Smooth muscle cell (in vitro differentiated cells): ENCODE measurements at regions not wholly inside any gene's neighbourhood (a gene's known extent, or its start where the extent isn't known, plus 50 kb on each side); places are given as distances from the start of the nearest gene placed in this dataset.
A peak's percentile ranks its signal among the peaks of the same experiment; 100 is the strongest.

ENCODE experiments used
- DNase-seq: peaks from one replicate; lab custom pipeline; 2025; ENCODE audit not compliant: unreplicated experiment; lab: John Stamatoyannopoulos, UW
- H2AFZ ChIP-seq: fragments of 200-600 bp; sonication (generic); 2 replicates; pipeline ENCODE4 v1.6.0; 2016; ENCODE audit warnings: antibody characterized with exemption, low read depth, mild to moderate bottlenecking
- H3F3A ChIP-seq: fragments of 200-600 bp; sonication (generic); 2 replicates; pipeline ENCODE4 v1.6.0; 2017; ENCODE audit warnings: antibody characterized with exemption, low read depth
- H3K27ac ChIP-seq: fragments of 200-600 bp; sonication (generic); 2 replicates; pipeline ENCODE4 v1.5.1; 2016; ENCODE audit warnings: low read depth, mild to moderate bottlenecking
- H3K27me3 ChIP-seq: fragments of 200-600 bp; sonication (generic); 2 replicates; pipeline ENCODE4 v1.6.1; 2016; ENCODE audit warnings: low read depth, mild to moderate bottlenecking
- H3K36me3 ChIP-seq: fragments of 200-600 bp; sonication (generic); 2 replicates; pipeline ENCODE4 v1.5.1; 2016; ENCODE audit warnings: low read depth
- H3K4me1 ChIP-seq: fragments of 200-600 bp; sonication (generic); 2 replicates; pipeline ENCODE4 v1.5.1; 2016; ENCODE audit warnings: low read depth
- H3K4me2 ChIP-seq: fragments of 200-600 bp; sonication (generic); 2 replicates; pipeline ENCODE4 v1.6.0; 2016; ENCODE audit warnings: mild to moderate bottlenecking
- H3K4me3 ChIP-seq: fragments of 200-600 bp; sonication (generic); 2 replicates; pipeline ENCODE4 v1.5.1; 2016; ENCODE audit warnings: mild to moderate bottlenecking
- H3K79me2 ChIP-seq: fragments of 200-600 bp; sonication (generic); 2 replicates; pipeline ENCODE4 v1.6.0; 2016; ENCODE audit warnings: low read depth, mild to moderate bottlenecking
- H3K9ac ChIP-seq: fragments of 200-600 bp; sonication (generic); 2 replicates; pipeline ENCODE4 v1.6.0; 2016; ENCODE audit warnings: low read depth
- H3K9me3 ChIP-seq: fragments of 200-600 bp; sonication (generic); replicated peaks from 2 replicates; pipeline ENCODE4 v1.5.1; 2016; ENCODE audit warnings: low read depth
- H4K20me1 ChIP-seq: fragments of 200-600 bp; sonication (generic); 2 replicates; pipeline ENCODE4 v1.6.0; 2016; ENCODE audit warnings: low read depth
- WGBS: methylation state at CpG from one replicate; pipeline ENCODE4 v1.1.7; 2016; ENCODE audit warnings: low lambda C conversion rate; 5-methylcytosine and 5-hydroxymethylcytosine counted together
- TF ChIP-seq, protein P1 (sequence below): fragments of 200-600 bp; sonication (generic); IDR thresholded peaks from 2 replicates; pipeline ENCODE4 v1.5.1; 2017; ENCODE audit warnings: borderline replicate concordance, mild to moderate bottlenecking, antibody characterized with exemption; ENCODE audit not compliant: insufficient read depth, poor library complexity, severe bottlenecking

DNA sequence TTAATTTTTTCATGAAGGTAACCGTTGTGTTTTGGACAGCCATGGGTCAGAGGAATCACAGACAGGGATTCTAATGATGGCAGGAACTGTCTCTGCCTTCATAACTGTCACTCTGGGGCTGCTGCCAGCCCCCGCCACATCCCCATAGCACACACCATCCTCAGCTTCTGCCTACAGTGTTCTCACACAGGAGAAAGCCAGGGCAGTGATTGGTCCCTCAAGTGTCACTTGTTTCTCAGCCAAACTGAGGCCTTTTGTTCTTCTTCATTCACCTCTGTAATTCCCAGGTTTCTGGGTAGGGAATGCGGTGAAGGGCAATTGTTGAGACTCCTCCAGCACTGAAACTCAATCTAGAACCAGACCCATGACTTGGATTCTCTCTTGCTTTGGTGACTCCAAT is 65.4 kb upstream of the C3orf80 start:
- no peaks in the 10 kb centered on the region for H3K9me3 ChIP-seq
- TF ChIP-seq, protein P1, sequence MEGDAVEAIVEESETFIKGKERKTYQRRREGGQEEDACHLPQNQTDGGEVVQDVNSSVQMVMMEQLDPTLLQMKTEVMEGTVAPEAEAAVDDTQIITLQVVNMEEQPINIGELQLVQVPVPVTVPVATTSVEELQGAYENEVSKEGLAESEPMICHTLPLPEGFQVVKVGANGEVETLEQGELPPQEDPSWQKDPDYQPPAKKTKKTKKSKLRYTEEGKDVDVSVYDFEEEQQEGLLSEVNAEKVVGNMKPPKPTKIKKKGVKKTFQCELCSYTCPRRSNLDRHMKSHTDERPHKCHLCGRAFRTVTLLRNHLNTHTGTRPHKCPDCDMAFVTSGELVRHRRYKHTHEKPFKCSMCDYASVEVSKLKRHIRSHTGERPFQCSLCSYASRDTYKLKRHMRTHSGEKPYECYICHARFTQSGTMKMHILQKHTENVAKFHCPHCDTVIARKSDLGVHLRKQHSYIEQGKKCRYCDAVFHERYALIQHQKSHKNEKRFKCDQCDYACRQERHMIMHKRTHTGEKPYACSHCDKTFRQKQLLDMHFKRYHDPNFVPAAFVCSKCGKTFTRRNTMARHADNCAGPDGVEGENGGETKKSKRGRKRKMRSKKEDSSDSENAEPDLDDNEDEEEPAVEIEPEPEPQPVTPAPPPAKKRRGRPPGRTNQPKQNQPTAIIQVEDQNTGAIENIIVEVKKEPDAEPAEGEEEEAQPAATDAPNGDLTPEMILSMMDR = no peak
- peaks cover 19% of the 10 kb centered on the region for H3K4me1 ChIP-seq
- no peak for DNase-seq
- no peak overlapping the region for H3K4me3 ChIP-seq
- no peaks in the 10 kb centered on the region for H3K36me3 ChIP-seq
- H3F3A ChIP-seq = no peaks in the 10 kb centered on the region
- no peaks in the 10 kb centered on the region for H4K20me1 ChIP-seq
- H3K9ac ChIP-seq = no peak overlapping the region
- H3K79me2 ChIP-seq = no peaks in the 10 kb centered on the region
- no peak overlapping the region for H2AFZ ChIP-seq
- 94% methylated on average over 3 of the region's 3 CpGs for WGBS
- H3K4me2 ChIP-seq = no peak overlapping the region
- no peaks in the 10 kb centered on the region for H3K27me3 ChIP-seq
- no peak overlapping the region for H3K27ac ChIP-seq

- H3K27me3 ChIP-seq = no peaks in the 10 kb centered on the region
- H3K4me1 ChIP-seq = peaks cover 23% of the 10 kb centered on the region
- no peaks in the 10 kb centered on the region for H3F3A ChIP-seq
- H2AFZ ChIP-seq = peak overlapping the region; percentile 50
- no peaks in the 10 kb centered on the region for H3K9me3 ChIP-seq
- peak overlapping the region; percentile 63 for H3K9ac ChIP-seq
- no peaks in the 10 kb centered on the region for H3K36me3 ChIP-seq
- H3K4me3 ChIP-seq = no peak overlapping the region
- 80% methylated on average over 6 of the region's 6 CpGs for WGBS
- no peaks in the 10 kb centered on the region for H4K20me1 ChIP-seq
- peak overlapping the region; percentile 82 for H3K27ac ChIP-seq
- H3K79me2 ChIP-seq = no peaks in the 10 kb centered on the region
- H3K4me2 ChIP-seq = peak overlapping the region; percentile 49
- no peak for DNase-seq
- TF ChIP-seq, protein P1 = no peak
Observed at GRCh38 chr3:160161921-160162320, 63.3 kb upstream of the C3orf80 start.

GRCh38 chr3:160162440-160162839 is 62.8 kb upstream of the C3orf80 start:
- no peaks in the 10 kb centered on the region for H3K36me3 ChIP-seq
- H3F3A ChIP-seq = no peaks in the 10 kb centered on the region
- H2AFZ ChIP-seq = peak overlapping the region; percentile 50
- no peak overlapping the region for H3K4me3 ChIP-seq
- no peaks in the 10 kb centered on the region for H3K27me3 ChIP-seq
- no peaks in the 10 kb centered on the region for H3K79me2 ChIP-seq
- no peaks in the 10 kb centered on the region for H4K20me1 ChIP-seq
- peaks cover 23% of the 10 kb centered on the region for H3K4me1 ChIP-seq
- WGBS = 18% methylated on average over 5 of the region's 5 CpGs
- DNase-seq = no peak
- no peaks in the 10 kb centered on the region for H3K9me3 ChIP-seq
- H3K27ac ChIP-seq = peak overlapping the region; percentile 82
- H3K9ac ChIP-seq = peak overlapping the region; percentile 63
- TF ChIP-seq, protein P1 = no peak
- H3K4me2 ChIP-seq = peak overlapping the region; percentile 49

DNA sequence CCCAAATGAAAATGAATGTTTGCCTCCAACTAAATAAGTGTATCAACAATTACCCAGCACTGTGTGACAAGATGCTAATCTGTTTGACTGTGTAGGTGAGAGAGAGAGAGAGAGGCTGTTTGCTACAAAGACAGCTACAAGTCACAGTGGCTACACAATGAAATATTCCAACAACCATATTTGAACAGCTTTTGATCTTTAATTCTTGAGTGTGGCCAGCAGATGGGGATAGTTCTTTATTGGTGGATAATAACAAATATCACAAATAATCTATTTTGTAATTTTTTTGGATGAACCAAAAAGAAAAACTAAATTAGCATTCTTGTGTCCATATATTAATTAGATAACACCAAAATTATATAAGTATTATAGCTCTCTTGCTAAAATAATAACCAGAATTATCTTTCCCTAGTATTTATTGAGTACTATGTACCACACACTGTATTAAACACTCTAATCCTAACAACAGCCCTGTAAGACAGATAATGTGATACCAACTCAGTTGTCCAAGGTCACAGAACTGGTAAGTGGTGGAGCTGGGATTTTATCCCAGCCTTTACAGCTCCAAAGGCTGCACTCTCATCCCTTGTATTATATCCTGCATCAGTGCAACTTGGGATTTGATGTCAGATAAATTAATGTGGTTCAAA is 61.9 kb upstream of the C3orf80 start:
- H3K36me3 ChIP-seq = no peaks in the 10 kb centered on the region
- peak overlapping the region; percentile 51 for H3K9ac ChIP-seq
- no peaks in the 10 kb centered on the region for H3K79me2 ChIP-seq
- H3K4me1 ChIP-seq = peaks cover 23% of the 10 kb centered on the region
- peak overlapping the region; percentile 82 for H3K27ac ChIP-seq
- H3K4me2 ChIP-seq = peak overlapping the region; percentile 49
- TF ChIP-seq, protein P1 = peak; percentile 54
- no peaks in the 10 kb centered on the region for H3K9me3 ChIP-seq
- no peaks in the 10 kb centered on the region for H3K27me3 ChIP-seq
- H2AFZ ChIP-seq = peak overlapping the region; percentile 66
- H3F3A ChIP-seq = no peaks in the 10 kb centered on the region
- H3K4me3 ChIP-seq = no peak overlapping the region
- DNase-seq = no peak
- no peaks in the 10 kb centered on the region for H4K20me1 ChIP-seq
